Skeletal muscle tissue (tissue), 3 donors: ENCODE measurements at regions not wholly inside any gene's neighbourhood (a gene's known extent, or its start where the extent isn't known, plus 50 kb on each side); places are given as distances from the start of the nearest gene placed in this dataset.
"Not testable (repeated sequence)": the region's sequence is repeated elsewhere in the genome, so short reads cannot be mapped to it uniquely, and the experiment has no call there.

Experiments
- H3K27ac ChIP-seq: one replicate; pipeline ENCODE4 v1.7.0; 2013; ENCODE audit warnings: mild to moderate bottlenecking, low read depth, low read length, inconsistent platforms
- H3K27me3 ChIP-seq, 3 donors: one replicate each; pipeline ENCODE4 v1.7.0; 2013; ENCODE audit warnings: low read length in 3 of 3; ENCODE audit not compliant: control insufficient read depth in 3 of 3, insufficient read depth in 3 of 3
- H3K36me3 ChIP-seq, 3 donors: one replicate each; pipeline ENCODE4 v1.7.0; 2013; ENCODE audit warnings: low read length in 3 of 3; ENCODE audit not compliant: control insufficient read depth in 3 of 3, insufficient read depth in 3 of 3
- H3K4me1 ChIP-seq, 3 donors: one replicate each; pipeline ENCODE4 v1.7.0; 2013; ENCODE audit warnings: low read length in 3 of 3, mild to moderate bottlenecking in 3 of 3; ENCODE audit not compliant: control insufficient read depth in 3 of 3, insufficient read depth in 3 of 3
- H3K4me3 ChIP-seq, 3 donors: one replicate each; pipeline ENCODE4 v1.7.0; 2013; ENCODE audit warnings: low read length in 3 of 3
- H3K9ac ChIP-seq, 3 donors: one replicate each; pipeline ENCODE4 v1.7.0; 2013; ENCODE audit warnings: low read length in 3 of 3, mild to moderate bottlenecking in 3 of 3, moderate library complexity in 2 of 3, low read depth in 1 of 3
- H3K9me3 ChIP-seq, 3 donors: one replicate each; pipeline ENCODE4 v1.7.0; 2013; ENCODE audit warnings: low read length in 3 of 3; ENCODE audit not compliant: control insufficient read depth in 3 of 3
- donor health status: Osteomylitis.

DNA sequence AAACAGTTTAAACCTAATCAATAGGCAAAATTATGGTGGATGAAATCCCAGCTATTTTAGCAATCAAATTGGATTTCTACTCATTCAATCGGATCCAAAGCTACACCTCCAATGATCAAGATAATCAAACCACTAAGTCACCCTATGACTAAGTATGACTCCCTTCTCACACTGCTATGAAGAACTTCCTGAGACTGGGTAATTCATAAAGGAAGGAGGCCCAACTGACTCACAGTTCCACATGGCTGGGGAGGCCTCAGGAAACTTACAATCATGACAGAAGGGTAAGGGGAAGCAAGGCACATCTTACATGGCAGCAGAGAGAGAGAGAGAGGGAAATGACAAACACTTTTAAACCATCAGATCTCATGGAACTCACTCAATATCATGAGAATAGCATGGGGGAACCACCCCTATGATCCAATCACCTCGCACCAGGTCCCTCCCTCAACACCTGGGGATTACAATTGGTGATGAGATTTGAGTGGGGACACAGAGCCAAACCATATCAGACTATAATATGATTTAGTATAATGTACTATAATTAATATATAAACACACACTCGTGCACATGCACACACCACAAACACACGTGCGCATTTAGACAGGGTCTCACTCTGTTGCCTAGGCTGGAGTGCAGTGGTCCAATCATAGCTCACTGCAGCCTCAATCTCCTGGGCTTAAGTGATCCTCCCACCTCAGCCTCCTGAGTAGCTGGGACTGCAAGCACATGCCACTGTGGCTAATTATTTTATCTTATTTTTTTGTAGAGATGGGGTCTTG, 213.6 kb upstream of the FOXK1 start:
- Histone ChIP-seq H3K36me3 (no peaks in the 10 kb centered on the region), H3K9ac (no peak overlapping the region), H3K27ac (no peak overlapping the region), H3K4me3 (no peak overlapping the region), H3K4me1 (peaks cover 0 to 3% (median 0%) of the 10 kb centered on the region in 3 donors), H3K27me3 (peaks cover 0 to 7% (median 3%) of the 10 kb centered on the region in 3 donors), H3K9me3 (peaks cover 0 to 3% (median 0%) of the 10 kb centered on the region in 3 donors)

DNA sequence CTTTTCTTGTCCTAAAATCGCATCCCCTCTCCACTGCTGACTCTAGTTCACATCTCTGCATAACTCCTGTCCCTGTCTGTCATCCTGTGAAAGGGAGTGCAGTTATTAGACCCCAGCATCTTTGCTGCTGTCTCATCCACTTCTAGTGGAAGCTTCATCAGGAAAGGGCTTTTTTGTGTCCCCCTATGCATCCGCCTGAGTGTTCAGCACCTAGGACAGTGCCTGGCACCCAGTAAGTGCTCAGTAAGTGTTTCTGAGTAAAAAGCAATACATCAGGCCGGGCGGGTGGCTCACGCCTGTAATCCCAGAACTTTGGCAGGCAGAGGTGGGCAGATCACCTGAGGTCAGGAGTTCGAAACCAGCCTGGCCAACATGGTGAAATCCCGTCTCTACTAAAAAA, 211.8 kb upstream of the FOXK1 start:
- peaks cover 0 to 3% (median 0%) of the 10 kb centered on the region in 3 donors for H3K4me1 ChIP-seq
- H3K36me3 ChIP-seq: no peaks in the 10 kb centered on the region
- no peak overlapping the region for H3K9ac ChIP-seq
- H3K4me3 ChIP-seq: no peak overlapping the region
- H3K27ac ChIP-seq: no peak overlapping the region
- H3K27me3 ChIP-seq: peaks cover 0 to 7% (median 3%) of the 10 kb centered on the region in 3 donors
- H3K9me3 ChIP-seq: no peaks in the 10 kb centered on the region

DNA sequence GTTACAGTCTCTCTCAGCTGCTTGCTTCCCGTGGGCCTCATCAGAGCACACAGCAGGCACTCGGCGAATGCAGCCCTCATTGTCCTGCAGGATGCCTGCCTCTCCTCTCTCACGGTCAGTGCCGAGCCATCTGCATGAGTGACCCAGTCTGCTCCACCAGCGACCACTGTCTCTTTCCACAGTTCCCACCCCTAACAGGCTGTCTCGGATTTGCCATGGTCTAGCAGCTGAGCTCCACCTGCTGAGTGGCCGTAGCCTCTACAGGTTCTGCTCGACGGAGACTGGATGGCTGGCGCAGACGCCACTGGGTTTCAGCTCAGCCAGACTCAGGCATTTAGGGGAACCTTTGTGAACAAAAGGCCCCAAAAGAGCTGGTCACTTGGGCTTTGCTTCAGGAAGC, 209.4 kb upstream of the FOXK1 start:
- no peaks in the 10 kb centered on the region for H3K36me3 ChIP-seq
- H3K4me3 ChIP-seq: no peak overlapping the region
- peaks cover 0 to 7% (median 3%) of the 10 kb centered on the region in 3 donors for H3K27me3 ChIP-seq
- H3K9me3 ChIP-seq: no peaks in the 10 kb centered on the region
- H3K27ac ChIP-seq: no peak overlapping the region
- H3K4me1 ChIP-seq: peaks cover 0 to 3% (median 0%) of the 10 kb centered on the region in 3 donors
- no peak overlapping the region for H3K9ac ChIP-seq

DNA sequence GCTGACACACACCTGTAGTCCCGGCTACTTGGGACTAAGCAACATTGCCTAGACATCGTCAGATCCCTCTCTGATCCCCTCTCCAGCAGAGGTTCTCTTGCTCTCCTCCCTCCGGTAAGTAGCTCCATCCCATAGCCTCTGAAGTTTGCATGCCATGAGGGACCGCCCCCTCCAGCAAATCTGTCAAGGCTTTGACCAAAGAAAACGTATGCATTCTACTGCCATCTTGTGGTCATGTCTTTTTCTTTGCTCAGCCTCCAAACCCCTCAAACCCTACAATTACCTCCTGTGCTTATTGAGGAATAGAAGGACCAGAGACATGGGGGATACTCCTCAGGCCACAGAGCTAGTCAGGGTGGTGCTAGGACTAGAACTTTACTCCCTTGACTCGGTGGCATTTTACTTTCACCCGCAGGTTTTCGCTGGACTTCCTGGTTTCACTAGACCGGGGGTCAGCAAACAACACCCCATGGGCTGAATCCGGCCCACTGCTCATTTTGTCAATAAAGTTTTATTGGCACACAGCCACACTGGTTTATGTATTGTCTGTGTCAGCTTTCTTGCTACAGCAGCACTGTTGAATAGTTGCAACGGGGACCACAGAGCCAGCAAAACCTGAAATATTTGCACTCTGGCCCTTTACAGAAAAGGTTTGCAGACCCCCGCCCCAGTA, 202.6 kb upstream of the FOXK1 start:
- no peak overlapping the region for H3K27ac ChIP-seq

DNA sequence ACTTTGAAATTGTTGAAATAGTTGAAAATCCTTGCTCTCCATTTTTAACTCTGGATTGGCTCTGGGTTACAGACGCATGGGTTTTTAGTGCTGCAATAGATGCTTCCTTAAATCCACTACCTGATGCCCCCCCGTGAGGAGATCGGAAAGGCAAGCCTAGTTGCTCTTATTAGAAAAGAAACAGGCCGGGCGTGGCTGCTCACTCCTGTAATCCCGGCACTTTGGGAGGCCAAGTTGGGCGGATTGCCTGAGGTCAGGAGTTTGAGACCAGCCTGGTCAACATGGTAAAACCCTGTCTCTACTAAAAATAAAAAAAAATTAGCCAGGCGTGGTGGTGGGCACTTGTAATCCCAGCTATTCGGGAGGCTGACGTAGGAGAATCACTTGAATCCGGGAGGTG, 202.0 kb upstream of the FOXK1 start:
- not testable (repeated sequence) for H3K9me3 ChIP-seq, H3K4me1 ChIP-seq, H3K27me3 ChIP-seq, H3K27ac ChIP-seq, H3K36me3 ChIP-seq, H3K4me3 ChIP-seq, H3K9ac ChIP-seq

More for the DNA sequence above, 202.6 kb upstream of the FOXK1 start:
- no peaks in the 10 kb centered on the region for H3K36me3 ChIP-seq
- H3K4me1 ChIP-seq: no peaks in the 10 kb centered on the region
- H3K27me3 ChIP-seq: no peaks in the 10 kb centered on the region
- peaks cover 0 to 4% (median 0%) of the 10 kb centered on the region in 3 donors for H3K9me3 ChIP-seq
- no peak overlapping the region for H3K4me3 ChIP-seq
- no peak overlapping the region for H3K9ac ChIP-seq

DNA sequence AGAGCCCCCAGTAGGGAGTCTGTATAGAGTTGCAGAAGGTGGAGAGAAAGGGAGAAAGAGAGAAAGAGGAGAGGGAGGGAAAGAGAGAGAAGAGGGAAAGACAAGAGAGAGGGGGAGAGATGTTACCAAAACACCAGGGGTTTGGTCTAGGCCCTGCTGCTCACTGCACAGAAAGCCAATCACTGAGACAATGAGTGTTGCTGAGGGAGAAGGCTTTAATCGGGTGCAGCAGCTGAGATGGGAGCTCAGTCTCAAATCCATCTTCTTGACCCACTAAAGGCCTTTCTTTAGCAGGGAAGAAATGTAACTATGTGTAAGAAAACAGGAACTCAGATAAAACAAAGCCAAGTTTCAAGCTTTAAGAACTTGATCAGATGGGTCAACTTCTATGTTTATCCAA, 198.2 kb upstream of the FOXK1 start:
- no peaks in the 10 kb centered on the region for H3K4me1 ChIP-seq

DNA sequence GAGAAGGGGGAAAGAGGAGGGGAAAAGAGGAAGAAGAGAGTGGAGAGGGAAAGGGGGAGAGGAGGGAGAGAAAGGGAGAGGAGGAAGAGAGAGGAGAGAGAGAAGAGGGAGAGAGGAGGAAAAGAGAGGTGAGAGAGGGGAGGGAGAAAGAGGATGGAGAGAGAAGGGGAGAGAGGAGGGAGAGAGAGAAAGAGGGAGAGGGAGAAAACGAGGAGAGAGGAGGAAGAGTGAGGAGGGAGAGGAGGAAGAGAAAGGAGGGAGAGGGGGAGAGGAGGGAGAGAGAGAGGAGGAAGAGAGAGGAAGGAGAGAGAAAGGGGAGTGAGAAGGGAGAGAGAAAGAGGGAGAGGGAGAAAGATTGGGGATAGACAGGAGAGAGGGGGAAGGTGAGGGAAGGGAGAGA, 197.6 kb upstream of the FOXK1 start:
- no peak overlapping the region for H3K9ac ChIP-seq
- no peaks in the 10 kb centered on the region for H3K4me1 ChIP-seq
- peaks cover 0 to 4% (median 0%) of the 10 kb centered on the region in 3 donors for H3K9me3 ChIP-seq
- no peak overlapping the region for H3K4me3 ChIP-seq
- no peaks in the 10 kb centered on the region for H3K27me3 ChIP-seq
- H3K36me3 ChIP-seq: no peaks in the 10 kb centered on the region
- H3K27ac ChIP-seq: no peak overlapping the region

More for the DNA sequence above, 198.2 kb upstream of the FOXK1 start:
- peaks cover 0 to 4% (median 0%) of the 10 kb centered on the region in 3 donors for H3K9me3 ChIP-seq
- no peaks in the 10 kb centered on the region for H3K27me3 ChIP-seq
- no peaks in the 10 kb centered on the region for H3K36me3 ChIP-seq
- H3K4me3 ChIP-seq: no peak overlapping the region
- H3K9ac ChIP-seq: no peak overlapping the region
- no peak overlapping the region for H3K27ac ChIP-seq

DNA sequence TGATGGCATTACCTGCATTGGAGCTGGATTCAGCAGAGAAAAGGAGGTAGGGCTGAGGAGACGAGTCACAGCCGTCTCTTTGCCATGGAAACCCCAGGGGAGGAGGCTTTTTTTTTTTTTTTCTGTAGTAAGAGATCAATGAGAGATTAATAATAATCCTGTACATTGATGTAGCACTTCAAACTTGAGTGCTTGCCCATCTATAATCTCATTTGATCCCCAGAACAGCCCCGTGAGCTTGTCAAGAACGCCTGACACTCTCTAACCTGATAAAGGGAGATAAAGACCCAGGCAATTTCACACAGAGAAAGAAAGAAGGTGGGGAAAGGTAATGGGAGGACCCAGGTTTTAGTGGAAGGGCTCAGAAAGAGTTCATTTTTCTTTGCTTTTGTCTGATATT, 195.2 kb upstream of the FOXK1 start:
- Histone ChIP-seq H3K4me3 (no peak overlapping the region), H3K9me3 (peaks cover 0 to 4% (median 0%) of the 10 kb centered on the region in 3 donors), H3K9ac (no peak overlapping the region), H3K36me3 (no peaks in the 10 kb centered on the region), H3K27me3 (no peaks in the 10 kb centered on the region), H3K27ac (no peak overlapping the region), H3K4me1 (no peaks in the 10 kb centered on the region)

DNA sequence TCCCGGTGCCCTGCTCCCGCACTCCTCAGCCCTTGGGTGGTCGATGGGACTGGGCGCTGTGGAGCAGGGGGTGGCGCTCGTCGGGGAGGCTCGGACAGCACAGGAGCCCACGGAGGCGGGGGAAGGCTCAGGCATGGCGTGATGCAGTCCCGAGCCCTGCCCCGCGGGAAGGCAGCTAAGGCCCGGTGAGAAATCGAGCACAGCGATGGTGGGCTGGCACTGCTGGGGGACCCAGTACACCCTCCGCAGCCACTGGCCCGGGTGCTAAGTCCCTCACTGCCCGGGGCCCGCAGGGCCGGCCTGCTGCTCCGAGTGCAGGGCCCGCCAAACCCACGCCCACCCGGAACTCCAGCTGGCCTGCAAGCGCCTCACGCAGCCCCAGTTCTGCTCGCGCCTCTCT, 185.2 kb upstream of the FOXK1 start:
- not testable (repeated sequence) for H3K27me3 ChIP-seq, H3K36me3 ChIP-seq, H3K9me3 ChIP-seq

DNA sequence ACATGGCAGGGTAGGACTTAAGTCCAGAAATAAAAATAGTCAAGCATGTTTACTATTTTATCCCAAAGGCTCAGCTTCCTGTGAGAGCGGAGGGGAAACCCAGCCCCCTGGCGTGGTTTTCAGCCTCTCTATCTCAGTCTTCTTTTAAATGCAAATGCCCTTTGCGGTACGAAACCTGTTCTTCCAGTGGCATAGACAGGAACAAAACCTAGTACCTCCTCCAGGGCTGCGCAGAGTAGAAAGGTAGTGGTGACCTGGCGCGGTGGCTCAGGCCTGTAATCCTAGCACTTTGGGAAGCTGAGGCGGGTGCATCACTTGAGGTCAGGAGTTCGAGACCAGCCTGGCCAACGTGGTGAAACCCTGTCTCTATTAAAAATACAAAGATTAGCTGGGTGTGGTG, 181.3 kb upstream of the FOXK1 start:
- no peaks in the 10 kb centered on the region for H3K27me3 ChIP-seq
- H3K36me3 ChIP-seq: no peaks in the 10 kb centered on the region
- no peaks in the 10 kb centered on the region for H3K4me1 ChIP-seq
- H3K27ac ChIP-seq: no peak overlapping the region
- H3K9me3 ChIP-seq: peaks cover 0 to 3% (median 0%) of the 10 kb centered on the region in 3 donors
- no peak overlapping the region for H3K9ac ChIP-seq
- no peak overlapping the region for H3K4me3 ChIP-seq

More for the DNA sequence above, 185.2 kb upstream of the FOXK1 start:
- H3K27ac ChIP-seq, H3K9ac ChIP-seq, H3K4me1 ChIP-seq, H3K4me3 ChIP-seq: not testable (repeated sequence)
